Endothelial cell of umbilical vein (primary cell): ENCODE measurements at regions not wholly inside any gene's neighbourhood (a gene's known extent, or its start where the extent isn't known, plus 50 kb on each side); places are given as distances from the start of the nearest gene placed in this dataset.

Experiments used
- POLR2A ChIP-seq: IDR thresholded peaks from 2 replicates; pipeline ENCODE4 v1.6.1; 2012; ENCODE audit warnings: low read depth, mild to moderate bottlenecking, control low read depth, low read length
- POLR2AphosphoS5 ChIP-seq: IDR thresholded peaks from 2 replicates; pipeline ENCODE4 v1.6.1; 2012; ENCODE audit warnings: low read depth, mild to moderate bottlenecking, control low read depth, low read length, moderate library complexity; ENCODE audit not compliant: insufficient read depth
- TF ChIP-seq, protein P1 (sequence below): IDR thresholded peaks from 2 replicates; pipeline ENCODE4 v1.6.1; 2011; ENCODE audit not compliant: insufficient read depth, insufficient read length
- TF ChIP-seq, protein P2 (sequence below), 2 donors: IDR thresholded peaks; 1 replicate in 1 of 2; 2 replicates in 1 of 2; pipeline ENCODE4 v1.5.1; 2011; ENCODE audit warnings: low read length in 2 of 2, mild to moderate bottlenecking in 2 of 2, moderate library complexity in 2 of 2, control low read depth in 1 of 2, inconsistent platforms in 1 of 2, low read depth in 1 of 2; ENCODE audit not compliant: insufficient read depth in 1 of 2; ENCODE audit errors: extremely low read depth in 1 of 2

DNA sequence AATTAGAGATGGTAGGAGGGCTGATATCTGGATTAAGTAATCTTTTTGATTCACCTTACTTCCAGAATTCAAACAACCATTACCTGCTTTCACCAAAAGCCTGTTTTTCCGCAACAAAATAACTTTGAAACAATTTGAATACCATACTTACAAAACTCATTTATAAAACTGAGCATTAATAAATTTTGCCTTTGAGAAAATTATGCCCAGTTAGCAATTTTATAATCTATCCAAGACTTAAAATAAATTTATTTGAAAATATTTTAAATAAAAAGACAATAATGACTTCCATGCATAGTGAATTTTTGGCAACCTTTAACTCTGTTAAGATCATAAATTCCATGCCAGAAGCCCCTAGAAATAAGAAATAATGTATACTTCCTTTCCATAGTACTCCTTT is 71.3 kb upstream of the FTMT start:
- TF ChIP-seq POLR2A (no peak), POLR2AphosphoS5 (no peak)
- TF ChIP-seq, protein P1, sequence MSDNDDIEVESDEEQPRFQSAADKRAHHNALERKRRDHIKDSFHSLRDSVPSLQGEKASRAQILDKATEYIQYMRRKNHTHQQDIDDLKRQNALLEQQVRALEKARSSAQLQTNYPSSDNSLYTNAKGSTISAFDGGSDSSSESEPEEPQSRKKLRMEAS = no peak
- TF ChIP-seq, protein P2, sequence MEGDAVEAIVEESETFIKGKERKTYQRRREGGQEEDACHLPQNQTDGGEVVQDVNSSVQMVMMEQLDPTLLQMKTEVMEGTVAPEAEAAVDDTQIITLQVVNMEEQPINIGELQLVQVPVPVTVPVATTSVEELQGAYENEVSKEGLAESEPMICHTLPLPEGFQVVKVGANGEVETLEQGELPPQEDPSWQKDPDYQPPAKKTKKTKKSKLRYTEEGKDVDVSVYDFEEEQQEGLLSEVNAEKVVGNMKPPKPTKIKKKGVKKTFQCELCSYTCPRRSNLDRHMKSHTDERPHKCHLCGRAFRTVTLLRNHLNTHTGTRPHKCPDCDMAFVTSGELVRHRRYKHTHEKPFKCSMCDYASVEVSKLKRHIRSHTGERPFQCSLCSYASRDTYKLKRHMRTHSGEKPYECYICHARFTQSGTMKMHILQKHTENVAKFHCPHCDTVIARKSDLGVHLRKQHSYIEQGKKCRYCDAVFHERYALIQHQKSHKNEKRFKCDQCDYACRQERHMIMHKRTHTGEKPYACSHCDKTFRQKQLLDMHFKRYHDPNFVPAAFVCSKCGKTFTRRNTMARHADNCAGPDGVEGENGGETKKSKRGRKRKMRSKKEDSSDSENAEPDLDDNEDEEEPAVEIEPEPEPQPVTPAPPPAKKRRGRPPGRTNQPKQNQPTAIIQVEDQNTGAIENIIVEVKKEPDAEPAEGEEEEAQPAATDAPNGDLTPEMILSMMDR (IDR thresholded peaks at IDR 0.05; ENCODE audit: extremely low read depth in 1 of 2, insufficient read depth in 1 of 2, low read depth in 1 of 2, low read length in 2 of 2) = no peak
